ENCODE measurements at regions not wholly inside any gene's neighbourhood (a gene's known extent, or its start where the extent isn't known, plus 50 kb on each side); places are given as distances from the start of the nearest gene placed in this dataset.

GRCh38 chr2:4965556-4966320 is 726.4 kb upstream of the SOX11 start:
- no peak overlapping the region for H3K4me3 ChIP-seq (ENCODE audit: control insufficient read depth, low read depth, low read length)
- no peak for DNase-seq (ENCODE audit: low read depth)
- no peak for TF ChIP-seq CTCF (IDR thresholded peaks at IDR 0.05; ENCODE audit: control insufficient read depth, insufficient read depth, low read depth, low read length, missing control alignments)

GRCh38 chr2:4967206-4967605 is 725.0 kb upstream of the SOX11 start:
- no peak overlapping the region for H3K4me3 ChIP-seq (ENCODE audit: control insufficient read depth, low read depth, low read length)
- TF ChIP-seq CTCF (IDR thresholded peaks at IDR 0.05; ENCODE audit: control insufficient read depth, insufficient read depth, low read depth, low read length, missing control alignments), result no peak
- DNase-seq (ENCODE audit: low read depth), result no peak

- no peak for TF ChIP-seq CTCF (IDR thresholded peaks at IDR 0.05; ENCODE audit: control insufficient read depth, insufficient read depth, low read depth, low read length, missing control alignments)
- no peak for DNase-seq (ENCODE audit: low read depth)
- H3K4me3 ChIP-seq (ENCODE audit: control insufficient read depth, low read depth, low read length), result no peak overlapping the region
Measured at GRCh38 chr2:4972472-4972871, 719.7 kb upstream of the SOX11 start.

GRCh38 chr2:4973354-4973753 is 718.8 kb upstream of the SOX11 start:
- no peak for TF ChIP-seq CTCF (IDR thresholded peaks at IDR 0.05; ENCODE audit: control insufficient read depth, insufficient read depth, low read depth, low read length, missing control alignments)
- no peak for DNase-seq (ENCODE audit: low read depth)

GRCh38 chr2:4973973-4974372 is 718.2 kb upstream of the SOX11 start:
- no peak overlapping the region for H3K4me3 ChIP-seq (ENCODE audit: control insufficient read depth, low read depth, low read length)
- no peak for DNase-seq (ENCODE audit: low read depth)
- TF ChIP-seq CTCF (IDR thresholded peaks at IDR 0.05; ENCODE audit: control insufficient read depth, insufficient read depth, low read depth, low read length, missing control alignments), result no peak

More at GRCh38 chr2:4973354-4973753, 718.8 kb upstream of the SOX11 start:
- no peak overlapping the region for H3K4me3 ChIP-seq (ENCODE audit: control insufficient read depth, low read depth, low read length)

GRCh38 chr2:4976407-4976806 is 715.8 kb upstream of the SOX11 start:
- no peak for DNase-seq (ENCODE audit: low read depth)
- TF ChIP-seq CTCF (IDR thresholded peaks at IDR 0.05; ENCODE audit: control insufficient read depth, insufficient read depth, low read depth, low read length, missing control alignments), result no peak
- no peak overlapping the region for H3K4me3 ChIP-seq (ENCODE audit: control insufficient read depth, low read depth, low read length)
